ENCODE measurements at regions not wholly inside any gene's neighbourhood (a gene's known extent, or its start where the extent isn't known, plus 50 kb on each side); places are given as distances from the start of the nearest gene placed in this dataset.

DNA sequence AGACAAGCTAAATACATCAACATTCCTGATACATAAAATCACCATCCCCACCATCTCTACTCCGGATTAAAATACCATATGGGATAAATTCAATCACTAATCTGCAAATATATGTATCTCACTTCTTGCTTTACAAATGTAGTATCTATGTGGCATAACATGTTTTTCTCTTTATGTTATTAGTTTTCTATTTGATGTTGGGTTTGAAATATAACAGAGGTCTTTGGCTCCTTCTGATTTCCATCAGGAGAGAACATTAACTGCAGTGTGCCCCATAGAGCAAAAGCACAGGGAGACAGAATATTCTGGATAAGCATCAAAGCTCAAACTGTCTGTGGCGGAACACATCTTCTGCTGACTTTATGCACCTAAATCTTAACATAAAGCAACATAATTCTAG, 547.2 kb upstream of the CDH8 start:
- TF ChIP-seq, protein P1, sequence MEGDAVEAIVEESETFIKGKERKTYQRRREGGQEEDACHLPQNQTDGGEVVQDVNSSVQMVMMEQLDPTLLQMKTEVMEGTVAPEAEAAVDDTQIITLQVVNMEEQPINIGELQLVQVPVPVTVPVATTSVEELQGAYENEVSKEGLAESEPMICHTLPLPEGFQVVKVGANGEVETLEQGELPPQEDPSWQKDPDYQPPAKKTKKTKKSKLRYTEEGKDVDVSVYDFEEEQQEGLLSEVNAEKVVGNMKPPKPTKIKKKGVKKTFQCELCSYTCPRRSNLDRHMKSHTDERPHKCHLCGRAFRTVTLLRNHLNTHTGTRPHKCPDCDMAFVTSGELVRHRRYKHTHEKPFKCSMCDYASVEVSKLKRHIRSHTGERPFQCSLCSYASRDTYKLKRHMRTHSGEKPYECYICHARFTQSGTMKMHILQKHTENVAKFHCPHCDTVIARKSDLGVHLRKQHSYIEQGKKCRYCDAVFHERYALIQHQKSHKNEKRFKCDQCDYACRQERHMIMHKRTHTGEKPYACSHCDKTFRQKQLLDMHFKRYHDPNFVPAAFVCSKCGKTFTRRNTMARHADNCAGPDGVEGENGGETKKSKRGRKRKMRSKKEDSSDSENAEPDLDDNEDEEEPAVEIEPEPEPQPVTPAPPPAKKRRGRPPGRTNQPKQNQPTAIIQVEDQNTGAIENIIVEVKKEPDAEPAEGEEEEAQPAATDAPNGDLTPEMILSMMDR (IDR thresholded peaks at IDR 0.05) = no peak
- no peak for TF ChIP-seq POLR2AphosphoS5 (IDR thresholded peaks at IDR 0.05)

All from prostate gland (tissue), 2 donors.